ENCODE measurements at regions not wholly inside any gene's neighbourhood (a gene's known extent, or its start where the extent isn't known, plus 50 kb on each side); places are given as distances from the start of the nearest gene placed in this dataset.
"Not testable (repeated sequence)": the region's sequence is repeated elsewhere in the genome, so short reads cannot be mapped to it uniquely, and the experiment has no call there.

- whole genome bisulfite sequencing, 2 donors, result 70% methylated on average over 2 of the region's 2 CpGs
- Histone ChIP-seq H3K27me3 (ENCODE audit: control insufficient read depth in 1 of 2, insufficient read depth in 2 of 2, low read length in 2 of 2) (no peaks in the 10 kb centered on the region), H3K27ac (ENCODE audit: low read depth in 2 of 2, low read length in 1 of 2) (no peak overlapping the region)
Measured at GRCh38 chr13:50161052-50161451, 145.8 kb downstream of the KCNRG start.

GRCh38 chr13:50162001-50162400 lies 146.8 kb downstream of the KCNRG start:
- Histone ChIP-seq H3K36me3 (ENCODE audit: control insufficient read depth in 2 of 2, insufficient read depth in 2 of 2, low read length in 1 of 2) (no peaks in the 10 kb centered on the region), H3K4me3 (ENCODE audit: low read depth in 1 of 2, low read length in 2 of 2) (no peak overlapping the region), H3K4me1 (ENCODE audit: control insufficient read depth in 2 of 2, insufficient read depth in 2 of 2, low read length in 1 of 2) (no peaks in the 10 kb centered on the region), H3K27me3 (ENCODE audit: control insufficient read depth in 1 of 2, insufficient read depth in 2 of 2, low read length in 2 of 2) (no peaks in the 10 kb centered on the region), H3K27ac (ENCODE audit: low read depth in 2 of 2, low read length in 1 of 2) (no peak overlapping the region), H3K9me3 (ENCODE audit: control insufficient read depth in 2 of 2, insufficient read depth in 1 of 2, low read depth in 1 of 2, low read length in 1 of 2) (no peaks in the 10 kb centered on the region)
- 80 to 85% methylated on average over 4 of the region's 4 CpGs for WGBS, 2 donors

More at GRCh38 chr13:50161052-50161451, 145.8 kb downstream of the KCNRG start:
- H3K4me1 ChIP-seq (ENCODE audit: control insufficient read depth in 2 of 2, insufficient read depth in 2 of 2, low read length in 1 of 2), result no peaks in the 10 kb centered on the region
- H3K9me3 ChIP-seq (ENCODE audit: control insufficient read depth in 2 of 2, insufficient read depth in 1 of 2, low read depth in 1 of 2, low read length in 1 of 2), result no peaks in the 10 kb centered on the region
- H3K36me3 ChIP-seq (ENCODE audit: control insufficient read depth in 2 of 2, insufficient read depth in 2 of 2, low read length in 1 of 2), result no peaks in the 10 kb centered on the region
- H3K4me3 ChIP-seq (ENCODE audit: low read depth in 1 of 2, low read length in 2 of 2), result no peak overlapping the region

- H3K4me1 ChIP-seq (ENCODE audit: control insufficient read depth in 2 of 2, insufficient read depth in 2 of 2, low read length in 1 of 2), result no peaks in the 10 kb centered on the region
- H3K27me3 ChIP-seq (ENCODE audit: control insufficient read depth in 1 of 2, insufficient read depth in 2 of 2, low read length in 2 of 2), result no peaks in the 10 kb centered on the region
- 70 to 73% methylated on average over 2 of the region's 2 CpGs for WGBS, 2 donors
- no peaks in the 10 kb centered on the region for H3K36me3 ChIP-seq (ENCODE audit: control insufficient read depth in 2 of 2, insufficient read depth in 2 of 2, low read length in 1 of 2)
- H3K9me3 ChIP-seq (ENCODE audit: control insufficient read depth in 2 of 2, insufficient read depth in 1 of 2, low read depth in 1 of 2, low read length in 1 of 2), result no peaks in the 10 kb centered on the region
- no peak overlapping the region for H3K27ac ChIP-seq (ENCODE audit: low read depth in 2 of 2, low read length in 1 of 2)
- no peak overlapping the region for H3K4me3 ChIP-seq (ENCODE audit: low read depth in 1 of 2, low read length in 2 of 2)
Measured at GRCh38 chr13:50162567-50162966, 147.3 kb downstream of the KCNRG start.

DNA sequence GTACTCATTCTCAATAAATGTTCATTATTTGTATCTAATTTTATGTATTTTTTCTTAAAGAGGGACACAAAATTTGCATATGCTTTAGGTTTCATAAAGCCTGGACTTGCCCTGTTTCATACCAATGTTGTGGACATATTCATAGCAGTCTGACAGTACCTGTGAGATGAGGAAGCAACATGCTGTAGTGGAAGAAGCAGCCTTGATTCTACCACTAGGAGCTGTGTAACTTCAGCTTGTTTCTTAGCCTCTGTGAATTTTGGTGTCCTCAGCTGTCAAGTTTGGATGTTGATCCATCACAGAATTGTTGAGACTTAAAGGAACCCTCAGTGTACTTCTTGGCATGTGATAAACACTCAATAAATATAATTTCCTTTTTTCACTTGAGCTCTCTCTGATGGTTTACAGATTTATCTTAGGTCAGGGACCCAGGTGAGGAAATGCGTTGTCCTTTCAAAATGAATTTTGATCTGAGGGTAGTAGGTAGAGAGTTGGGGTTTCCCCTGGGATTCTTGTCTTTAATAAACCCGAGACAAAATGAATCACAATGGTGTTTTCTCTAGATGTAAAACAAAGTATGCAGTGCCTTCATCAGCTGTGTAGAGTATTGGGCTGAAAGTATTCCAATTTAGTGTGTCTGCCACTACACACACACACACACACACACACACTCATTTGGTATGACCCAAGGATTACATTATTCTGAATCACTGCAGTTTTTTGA lies 152.1 kb downstream of the KCNRG start:
- 59 to 68% methylated on average over 2 of the region's 2 CpGs for WGBS, 2 donors
- H3K9me3 ChIP-seq (ENCODE audit: control insufficient read depth in 2 of 2, insufficient read depth in 1 of 2, low read depth in 1 of 2, low read length in 1 of 2), result no peaks in the 10 kb centered on the region
- H3K27me3 ChIP-seq (ENCODE audit: control insufficient read depth in 1 of 2, insufficient read depth in 2 of 2, low read length in 2 of 2), result no peaks in the 10 kb centered on the region
- H3K4me1 ChIP-seq (ENCODE audit: control insufficient read depth in 2 of 2, insufficient read depth in 2 of 2, low read length in 1 of 2), result no peaks in the 10 kb centered on the region
- no peak overlapping the region for H3K4me3 ChIP-seq (ENCODE audit: low read depth in 1 of 2, low read length in 2 of 2)
- H3K27ac ChIP-seq (ENCODE audit: low read depth in 2 of 2, low read length in 1 of 2), result no peak overlapping the region
- no peaks in the 10 kb centered on the region for H3K36me3 ChIP-seq (ENCODE audit: control insufficient read depth in 2 of 2, insufficient read depth in 2 of 2, low read length in 1 of 2)

- H3K9me3 ChIP-seq (ENCODE audit: control insufficient read depth in 2 of 2, insufficient read depth in 1 of 2, low read depth in 1 of 2, low read length in 1 of 2), result no peaks in the 10 kb centered on the region
- no peak overlapping the region for H3K4me3 ChIP-seq (ENCODE audit: low read depth in 1 of 2, low read length in 2 of 2)
- no peaks in the 10 kb centered on the region for H3K27me3 ChIP-seq (ENCODE audit: control insufficient read depth in 1 of 2, insufficient read depth in 2 of 2, low read length in 2 of 2)
- WGBS, 2 donors, result 85 to 89% methylated on average over 4 of the region's 4 CpGs
- no peaks in the 10 kb centered on the region for H3K4me1 ChIP-seq (ENCODE audit: control insufficient read depth in 2 of 2, insufficient read depth in 2 of 2, low read length in 1 of 2)
- H3K27ac ChIP-seq (ENCODE audit: low read depth in 2 of 2, low read length in 1 of 2), result no peak overlapping the region
- H3K36me3 ChIP-seq (ENCODE audit: control insufficient read depth in 2 of 2, insufficient read depth in 2 of 2, low read length in 1 of 2), result no peaks in the 10 kb centered on the region
Measured at GRCh38 chr13:50167967-50168366, 152.7 kb downstream of the KCNRG start.

GRCh38 chr13:50168786-50169185 lies 153.5 kb downstream of the KCNRG start:
- H3K27me3 ChIP-seq (ENCODE audit: control insufficient read depth in 1 of 2, insufficient read depth in 2 of 2, low read length in 2 of 2), result no peaks in the 10 kb centered on the region
- 60 to 66% methylated on average over 2 of the region's 2 CpGs for WGBS, 2 donors
- H3K9me3 ChIP-seq (ENCODE audit: control insufficient read depth in 2 of 2, insufficient read depth in 1 of 2, low read depth in 1 of 2, low read length in 1 of 2), result no peaks in the 10 kb centered on the region
- no peaks in the 10 kb centered on the region for H3K36me3 ChIP-seq (ENCODE audit: control insufficient read depth in 2 of 2, insufficient read depth in 2 of 2, low read length in 1 of 2)
- no peaks in the 10 kb centered on the region for H3K4me1 ChIP-seq (ENCODE audit: control insufficient read depth in 2 of 2, insufficient read depth in 2 of 2, low read length in 1 of 2)
- no peak overlapping the region for H3K27ac ChIP-seq (ENCODE audit: low read depth in 2 of 2, low read length in 1 of 2)
- H3K4me3 ChIP-seq (ENCODE audit: low read depth in 1 of 2, low read length in 2 of 2), result no peak overlapping the region

DNA sequence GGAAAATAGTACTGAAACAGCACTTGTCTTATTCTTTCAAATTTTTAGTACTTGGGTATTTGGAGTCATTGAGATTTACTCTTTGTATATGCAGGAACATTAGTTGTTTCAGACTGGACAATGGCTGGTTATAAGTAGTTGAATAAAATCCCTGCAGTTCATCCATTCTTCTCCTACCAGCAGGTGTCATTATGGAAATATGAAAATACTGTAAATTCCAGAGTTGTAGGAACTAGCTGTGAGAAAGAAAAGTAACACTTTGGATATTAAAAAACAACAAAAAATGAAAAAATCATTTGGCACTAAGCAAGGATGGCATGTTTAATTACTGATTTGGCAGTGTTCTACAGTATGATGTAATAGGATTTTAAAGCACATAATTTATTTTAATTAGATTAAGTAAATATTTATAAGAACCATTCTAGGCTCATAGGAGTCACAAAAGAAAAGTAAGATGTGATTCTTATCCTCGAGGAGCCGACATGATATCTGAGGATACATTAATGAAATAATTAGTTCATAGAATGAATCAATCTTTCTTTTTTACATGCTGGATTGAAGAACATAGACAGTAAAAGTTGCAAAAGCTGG lies 155.3 kb downstream of the KCNRG start:
- WGBS, 2 donors, result 56 to 58% methylated on average over 2 of the region's 2 CpGs
- no peaks in the 10 kb centered on the region for H3K9me3 ChIP-seq (ENCODE audit: control insufficient read depth in 2 of 2, insufficient read depth in 1 of 2, low read depth in 1 of 2, low read length in 1 of 2)

GRCh38 chr13:50171590-50172282 lies 156.5 kb downstream of the KCNRG start:
- WGBS, 2 donors, result 97% methylated on average over 15 of the region's 15 CpGs
- Histone ChIP-seq H3K4me3 (ENCODE audit: low read depth in 1 of 2, low read length in 2 of 2) (no peak overlapping the region), H3K27me3 (ENCODE audit: control insufficient read depth in 1 of 2, insufficient read depth in 2 of 2, low read length in 2 of 2) (no peaks in the 10 kb centered on the region), H3K9me3 (ENCODE audit: control insufficient read depth in 2 of 2, insufficient read depth in 1 of 2, low read depth in 1 of 2, low read length in 1 of 2) (no peaks in the 10 kb centered on the region), H3K27ac (ENCODE audit: low read depth in 2 of 2, low read length in 1 of 2) (no peak overlapping the region), H3K4me1 (ENCODE audit: control insufficient read depth in 2 of 2, insufficient read depth in 2 of 2, low read length in 1 of 2) (no peaks in the 10 kb centered on the region), H3K36me3 (ENCODE audit: control insufficient read depth in 2 of 2, insufficient read depth in 2 of 2, low read length in 1 of 2) (no peaks in the 10 kb centered on the region)

More for the DNA sequence above, 155.3 kb downstream of the KCNRG start:
- Histone ChIP-seq H3K4me3 (ENCODE audit: low read depth in 1 of 2, low read length in 2 of 2) (no peak overlapping the region), H3K27ac (ENCODE audit: low read depth in 2 of 2, low read length in 1 of 2) (no peak overlapping the region), H3K4me1 (ENCODE audit: control insufficient read depth in 2 of 2, insufficient read depth in 2 of 2, low read length in 1 of 2) (no peaks in the 10 kb centered on the region), H3K36me3 (ENCODE audit: control insufficient read depth in 2 of 2, insufficient read depth in 2 of 2, low read length in 1 of 2) (no peaks in the 10 kb centered on the region), H3K27me3 (ENCODE audit: control insufficient read depth in 1 of 2, insufficient read depth in 2 of 2, low read length in 2 of 2) (no peaks in the 10 kb centered on the region)

GRCh38 chr13:50173045-50173444 lies 157.8 kb downstream of the KCNRG start:
- H3K36me3 ChIP-seq (ENCODE audit: control insufficient read depth in 2 of 2, insufficient read depth in 2 of 2, low read length in 1 of 2); H3K4me1 ChIP-seq (ENCODE audit: control insufficient read depth in 2 of 2, insufficient read depth in 2 of 2, low read length in 1 of 2); H3K4me3 ChIP-seq (ENCODE audit: low read depth in 1 of 2, low read length in 2 of 2); H3K27me3 ChIP-seq (ENCODE audit: control insufficient read depth in 1 of 2, insufficient read depth in 2 of 2, low read length in 2 of 2); H3K9me3 ChIP-seq (ENCODE audit: control insufficient read depth in 2 of 2, insufficient read depth in 1 of 2, low read depth in 1 of 2, low read length in 1 of 2); H3K27ac ChIP-seq (ENCODE audit: low read depth in 2 of 2, low read length in 1 of 2): not testable (repeated sequence)
- 93 to 95% methylated on average over 2 of the region's 2 CpGs for WGBS, 2 donors
